C4-2B (cell line): ENCODE measurements at regions not wholly inside any gene's neighbourhood (a gene's known extent, or its start where the extent isn't known, plus 50 kb on each side); places are given as distances from the start of the nearest gene placed in this dataset.

ENCODE experiments used
- ZFX ChIP-seq: fragments of 450-650 bp; IDR thresholded peaks from 2 replicates; pipeline ENCODE4 v1.6.1; 2017
- TF ChIP-seq, protein P1 (sequence below): fragments of 450-650 bp; conservative IDR thresholded peaks from 2 replicates; pipeline ENCODE4 v1.5.1; 2017; ENCODE audit warnings: mild to moderate bottlenecking

DNA sequence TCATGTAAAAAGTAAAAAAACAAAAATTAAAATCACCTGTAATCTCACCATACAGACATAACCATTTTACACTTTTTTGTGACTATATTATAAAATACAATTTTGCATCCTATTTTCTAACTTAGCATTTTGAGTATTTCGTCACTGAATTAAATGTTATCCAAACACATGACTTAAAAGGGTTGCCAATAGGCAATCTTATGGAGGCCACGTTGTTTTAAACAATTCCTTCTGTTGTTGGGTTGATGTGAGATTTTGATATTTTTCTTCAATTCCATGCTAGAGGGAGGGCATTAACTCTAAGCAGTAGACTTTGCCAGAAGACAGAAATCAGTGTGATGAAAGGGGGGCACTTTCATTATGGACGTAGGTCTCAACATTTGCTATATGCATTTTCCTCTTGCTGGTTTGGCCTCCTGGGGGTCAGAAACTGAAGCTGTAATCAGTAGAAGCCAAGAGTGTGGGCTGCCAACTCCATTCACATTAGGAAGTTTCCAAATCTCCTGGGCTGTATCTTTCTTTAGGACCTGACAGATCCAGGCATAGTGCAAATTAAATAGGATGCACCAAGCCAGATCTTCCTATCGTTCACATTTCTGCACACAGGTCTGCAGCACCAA lies 614.2 kb upstream of the CLINT1 start:
- TF ChIP-seq, protein P1, sequence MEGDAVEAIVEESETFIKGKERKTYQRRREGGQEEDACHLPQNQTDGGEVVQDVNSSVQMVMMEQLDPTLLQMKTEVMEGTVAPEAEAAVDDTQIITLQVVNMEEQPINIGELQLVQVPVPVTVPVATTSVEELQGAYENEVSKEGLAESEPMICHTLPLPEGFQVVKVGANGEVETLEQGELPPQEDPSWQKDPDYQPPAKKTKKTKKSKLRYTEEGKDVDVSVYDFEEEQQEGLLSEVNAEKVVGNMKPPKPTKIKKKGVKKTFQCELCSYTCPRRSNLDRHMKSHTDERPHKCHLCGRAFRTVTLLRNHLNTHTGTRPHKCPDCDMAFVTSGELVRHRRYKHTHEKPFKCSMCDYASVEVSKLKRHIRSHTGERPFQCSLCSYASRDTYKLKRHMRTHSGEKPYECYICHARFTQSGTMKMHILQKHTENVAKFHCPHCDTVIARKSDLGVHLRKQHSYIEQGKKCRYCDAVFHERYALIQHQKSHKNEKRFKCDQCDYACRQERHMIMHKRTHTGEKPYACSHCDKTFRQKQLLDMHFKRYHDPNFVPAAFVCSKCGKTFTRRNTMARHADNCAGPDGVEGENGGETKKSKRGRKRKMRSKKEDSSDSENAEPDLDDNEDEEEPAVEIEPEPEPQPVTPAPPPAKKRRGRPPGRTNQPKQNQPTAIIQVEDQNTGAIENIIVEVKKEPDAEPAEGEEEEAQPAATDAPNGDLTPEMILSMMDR, result no peak
- no peak for TF ChIP-seq ZFX
